ENCODE measurements at regions not wholly inside any gene's neighbourhood (a gene's known extent, or its start where the extent isn't known, plus 50 kb on each side); places are given as distances from the start of the nearest gene placed in this dataset.

DNA sequence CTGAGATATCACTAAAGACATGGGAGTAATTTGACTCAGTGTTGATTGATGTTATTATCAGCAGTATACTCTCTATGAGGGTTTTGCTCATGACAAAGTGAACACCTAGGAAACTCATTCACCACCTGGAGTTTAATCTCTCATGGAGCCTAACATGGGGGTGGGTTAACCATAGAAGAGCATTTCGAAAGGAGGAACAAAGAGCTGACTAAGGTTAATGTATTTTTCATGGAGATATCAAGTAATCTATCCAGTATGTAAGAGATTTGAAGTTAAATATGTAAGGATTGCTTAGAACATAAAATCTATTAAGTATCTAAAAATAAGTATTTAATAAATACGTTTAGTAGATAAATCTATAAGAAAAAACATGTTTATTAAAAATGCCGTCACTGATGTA lies 917.8 kb downstream of the EPHA4 start:
- Histone ChIP-seq H3K36me3 (no peaks in the 10 kb centered on the region), H3K9me3 (no peaks in the 10 kb centered on the region), H3K27ac (no peak overlapping the region), H3K4me1 (replicated peaks) (no peaks in the 10 kb centered on the region), H3K4me3 (no peak overlapping the region), H3K27me3 (replicated peaks; ENCODE audit: insufficient read depth) (no peaks in the 10 kb centered on the region)
- TF ChIP-seq, protein P1, sequence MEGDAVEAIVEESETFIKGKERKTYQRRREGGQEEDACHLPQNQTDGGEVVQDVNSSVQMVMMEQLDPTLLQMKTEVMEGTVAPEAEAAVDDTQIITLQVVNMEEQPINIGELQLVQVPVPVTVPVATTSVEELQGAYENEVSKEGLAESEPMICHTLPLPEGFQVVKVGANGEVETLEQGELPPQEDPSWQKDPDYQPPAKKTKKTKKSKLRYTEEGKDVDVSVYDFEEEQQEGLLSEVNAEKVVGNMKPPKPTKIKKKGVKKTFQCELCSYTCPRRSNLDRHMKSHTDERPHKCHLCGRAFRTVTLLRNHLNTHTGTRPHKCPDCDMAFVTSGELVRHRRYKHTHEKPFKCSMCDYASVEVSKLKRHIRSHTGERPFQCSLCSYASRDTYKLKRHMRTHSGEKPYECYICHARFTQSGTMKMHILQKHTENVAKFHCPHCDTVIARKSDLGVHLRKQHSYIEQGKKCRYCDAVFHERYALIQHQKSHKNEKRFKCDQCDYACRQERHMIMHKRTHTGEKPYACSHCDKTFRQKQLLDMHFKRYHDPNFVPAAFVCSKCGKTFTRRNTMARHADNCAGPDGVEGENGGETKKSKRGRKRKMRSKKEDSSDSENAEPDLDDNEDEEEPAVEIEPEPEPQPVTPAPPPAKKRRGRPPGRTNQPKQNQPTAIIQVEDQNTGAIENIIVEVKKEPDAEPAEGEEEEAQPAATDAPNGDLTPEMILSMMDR (IDR thresholded peaks at IDR 0.05), result no peak
- TF ChIP-seq POLR2AphosphoS5 (IDR thresholded peaks at IDR 0.05) (no peak), POLR2A (IDR thresholded peaks at IDR 0.05) (no peak)
- DNase-seq (ENCODE audit: low spot score), result no peak
- intact Hi-C loops (cut with DNase I), result no loop called here
- 92% methylated on average over 3 of the region's 3 CpGs for WGBS

DNA sequence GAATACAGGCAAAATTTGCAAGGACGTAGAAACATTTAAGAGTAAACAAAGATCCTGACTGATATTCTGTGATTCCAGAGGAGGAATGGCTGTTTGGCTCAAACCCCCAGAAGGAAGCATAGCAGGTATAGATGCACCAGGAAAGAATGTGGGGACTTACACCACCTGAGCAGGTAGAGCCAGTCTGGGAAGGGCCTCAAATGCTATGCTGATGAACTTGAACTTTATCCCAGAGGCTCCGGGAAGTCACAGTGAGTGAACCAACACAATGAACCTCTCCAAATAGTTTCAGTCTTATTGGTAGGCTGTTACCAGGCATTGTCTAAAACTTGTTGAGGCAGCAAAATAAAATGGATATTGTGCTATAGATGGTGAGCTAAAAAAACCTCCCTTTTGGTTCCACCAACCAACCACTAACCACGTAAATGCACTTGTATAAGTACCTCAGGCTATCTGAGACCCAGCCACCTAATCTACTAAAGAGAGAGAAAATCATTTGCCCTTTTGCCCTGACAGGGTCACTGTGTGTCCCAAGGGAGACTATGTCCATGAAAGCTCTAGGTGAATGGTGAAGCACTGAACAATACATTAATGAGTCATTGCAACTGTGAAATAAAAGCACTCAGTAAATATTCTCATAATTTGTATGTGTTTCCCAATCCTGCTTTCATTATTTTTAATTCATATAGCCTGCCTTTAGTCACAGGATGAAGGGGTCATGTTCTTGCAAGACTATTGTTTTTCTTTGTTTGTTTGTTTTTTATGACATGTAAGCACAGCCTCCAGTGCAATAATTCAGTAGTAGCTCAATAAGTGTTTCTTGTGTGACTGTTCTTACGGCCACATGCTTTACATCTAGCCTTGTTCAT lies 911.6 kb downstream of the EPHA4 start:
- no peaks in the 10 kb centered on the region for H3K4me1 ChIP-seq (replicated peaks)
- H3K36me3 ChIP-seq, result no peaks in the 10 kb centered on the region
- 49% methylated on average over 4 of the region's 4 CpGs for WGBS
- TF ChIP-seq POLR2AphosphoS5 (IDR thresholded peaks at IDR 0.05), result no peak
- TF ChIP-seq, protein P1 (IDR thresholded peaks at IDR 0.05), result no peak
- TF ChIP-seq POLR2A (IDR thresholded peaks at IDR 0.05), result no peak
- H3K27me3 ChIP-seq (replicated peaks; ENCODE audit: insufficient read depth), result no peaks in the 10 kb centered on the region
- no peak overlapping the region for H3K27ac ChIP-seq
- no peak for DNase-seq (ENCODE audit: low spot score)
- intact Hi-C loops (cut with DNase I), result no loop called here
- H3K4me3 ChIP-seq, result no peak overlapping the region
- no peaks in the 10 kb centered on the region for H3K9me3 ChIP-seq

DNA sequence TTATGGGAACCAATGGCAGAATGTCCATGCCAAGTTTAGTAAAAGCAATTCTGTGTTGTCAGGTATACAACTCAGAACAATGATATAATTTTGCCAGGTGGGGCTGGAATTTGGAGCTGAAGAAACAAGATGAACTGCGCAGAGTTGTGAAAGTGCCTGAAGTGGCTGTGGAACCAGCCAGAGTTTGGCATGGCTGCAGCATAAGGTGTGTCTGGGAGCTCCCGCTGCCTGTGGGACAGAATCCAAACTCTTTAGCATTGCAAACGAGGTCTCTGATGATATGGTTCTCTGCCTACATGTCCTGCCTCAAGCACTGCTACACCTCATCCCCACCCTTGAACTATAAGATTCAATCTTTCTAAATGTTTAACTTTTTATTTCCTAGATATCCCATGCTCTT lies 909.7 kb downstream of the EPHA4 start:
- Histone ChIP-seq H3K4me3 (no peak overlapping the region), H3K9me3 (no peaks in the 10 kb centered on the region), H3K27ac (no peak overlapping the region), H3K36me3 (no peaks in the 10 kb centered on the region), H3K27me3 (replicated peaks; ENCODE audit: insufficient read depth) (no peaks in the 10 kb centered on the region), H3K4me1 (replicated peaks) (no peaks in the 10 kb centered on the region)
- intact Hi-C loops (cut with DNase I), result no loop called here
- TF ChIP-seq POLR2AphosphoS5 (IDR thresholded peaks at IDR 0.05) (no peak), POLR2A (IDR thresholded peaks at IDR 0.05) (no peak)
- TF ChIP-seq, protein P1 (IDR thresholded peaks at IDR 0.05), result no peak
- WGBS, result 58% methylated on average over 3 of the region's 3 CpGs
- DNase-seq (ENCODE audit: low spot score), result no peak

DNA sequence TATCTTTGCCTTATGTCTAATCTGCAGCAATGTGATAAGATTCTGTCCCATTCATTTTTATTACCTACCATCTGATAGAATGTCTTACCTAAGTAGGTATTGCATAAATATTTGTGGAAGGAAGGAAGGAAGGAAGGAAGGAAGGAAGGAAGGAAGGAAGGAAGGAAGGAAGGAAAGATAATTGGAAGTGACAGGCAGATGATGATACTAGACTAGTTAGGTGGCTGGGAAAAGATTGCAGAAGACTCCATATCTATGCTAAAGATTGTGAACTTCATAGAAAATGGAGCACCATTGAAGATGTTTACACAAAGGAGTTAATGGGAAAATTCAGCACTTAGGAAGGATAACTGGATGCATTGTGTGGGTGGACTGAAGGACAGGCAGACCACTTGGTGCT lies 909.0 kb downstream of the EPHA4 start:
- Histone ChIP-seq H3K36me3 (no peaks in the 10 kb centered on the region), H3K9me3 (no peaks in the 10 kb centered on the region), H3K27ac (no peak overlapping the region), H3K27me3 (replicated peaks; ENCODE audit: insufficient read depth) (no peaks in the 10 kb centered on the region), H3K4me1 (replicated peaks) (no peaks in the 10 kb centered on the region), H3K4me3 (no peak overlapping the region)
- intact Hi-C loops (cut with DNase I), result no loop called here
- no peak for DNase-seq (ENCODE audit: low spot score)
- TF ChIP-seq, protein P1 (IDR thresholded peaks at IDR 0.05), result no peak
- TF ChIP-seq POLR2AphosphoS5 (IDR thresholded peaks at IDR 0.05), result no peak
- TF ChIP-seq POLR2A (IDR thresholded peaks at IDR 0.05), result no peak
